ENCODE measurements at regions not wholly inside any gene's neighbourhood (a gene's known extent, or its start where the extent isn't known, plus 50 kb on each side); places are given as distances from the start of the nearest gene placed in this dataset.

GRCh38 chr3:18968120-18968519 is 180.2 kb upstream of the KCNH8 start:
- no peak for TF ChIP-seq EZH2 (IDR thresholded peaks at IDR 0.05; ENCODE audit: borderline replicate concordance, low read length)
- no peak for TF ChIP-seq CTCF (conservative IDR thresholded peaks at IDR 0.05 in 1 of 2, IDR thresholded peaks at IDR 0.05 in 1 of 2; ENCODE audit: extremely low read depth in 1 of 2, insufficient read depth in 1 of 2, low read depth in 1 of 2, low read length in 2 of 2)
